NCI-H226 (cell line): ENCODE measurements at regions not wholly inside any gene's neighbourhood (a gene's known extent, or its start where the extent isn't known, plus 50 kb on each side); places are given as distances from the start of the nearest gene placed in this dataset.
"Not testable (repeated sequence)": the region's sequence is repeated elsewhere in the genome, so short reads cannot be mapped to it uniquely, and the experiment has no call there.

Experiments
- DNase-seq: peaks from one replicate; pipeline ENCODE4 v3.0.0-alpha.2; 2015

- DNase-seq = no peak
These were observed 160.6 kb upstream of the SPRY2 start for GRCh38 chr13:80501556-80501955.

- no peak for DNase-seq
These were observed 158.8 kb upstream of the SPRY2 start for GRCh38 chr13:80499536-80500290.

GRCh38 chr13:80498433-80498832 is 157.5 kb upstream of the SPRY2 start:
- DNase-seq = no peak

- DNase-seq = no peak
These were observed 157.1 kb upstream of the SPRY2 start for GRCh38 chr13:80497978-80498377.

- DNase-seq = no peak
These were observed 156.5 kb upstream of the SPRY2 start for GRCh38 chr13:80497439-80497838.

- no peak for DNase-seq
These were observed 155.9 kb upstream of the SPRY2 start for GRCh38 chr13:80496721-80497397.

GRCh38 chr13:80490491-80490943 is 149.6 kb upstream of the SPRY2 start:
- not testable (repeated sequence) for DNase-seq

- DNase-seq = no peak
These were observed 145.5 kb upstream of the SPRY2 start for GRCh38 chr13:80486402-80486801.

- no peak for DNase-seq
These were observed 142.2 kb upstream of the SPRY2 start for GRCh38 chr13:80483157-80483556.

- DNase-seq = no peak
These were observed 140.7 kb upstream of the SPRY2 start for GRCh38 chr13:80481588-80481987.

- no peak for DNase-seq
These were observed 136.9 kb upstream of the SPRY2 start for GRCh38 chr13:80477661-80478443.

- DNase-seq = no peak
These were observed 136.0 kb upstream of the SPRY2 start for GRCh38 chr13:80476953-80477352.

GRCh38 chr13:80475718-80476117 is 134.8 kb upstream of the SPRY2 start:
- DNase-seq = no peak

GRCh38 chr13:80473695-80474094 is 132.8 kb upstream of the SPRY2 start:
- peak; percentile 20 for DNase-seq

- peak; percentile 48 for DNase-seq
These were observed 129.0 kb upstream of the SPRY2 start for GRCh38 chr13:80469853-80470381.

- peak; percentile 5 for DNase-seq
These were observed 128.4 kb upstream of the SPRY2 start for GRCh38 chr13:80469105-80469852.

GRCh38 chr13:80465321-80465720 is 124.4 kb upstream of the SPRY2 start:
- no peak for DNase-seq

GRCh38 chr13:80463673-80464352 is 122.9 kb upstream of the SPRY2 start:
- peak; percentile 74 for DNase-seq

- DNase-seq = peak; percentile 17
These were observed 121.6 kb upstream of the SPRY2 start for GRCh38 chr13:80462567-80462966.

- DNase-seq = no peak
These were observed 121.1 kb upstream of the SPRY2 start for GRCh38 chr13:80462037-80462436.

- DNase-seq = peak; percentile 30
These were observed 117.6 kb upstream of the SPRY2 start for GRCh38 chr13:80458543-80458942.

- peak; percentile 68 for DNase-seq
These were observed 113.3 kb upstream of the SPRY2 start for GRCh38 chr13:80454245-80454644.
